ENCODE measurements at regions not wholly inside any gene's neighbourhood (a gene's known extent, or its start where the extent isn't known, plus 50 kb on each side); places are given as distances from the start of the nearest gene placed in this dataset.
"Not testable (repeated sequence)": the region's sequence is repeated elsewhere in the genome, so short reads cannot be mapped to it uniquely, and the experiment has no call there.

GRCh38 chr4:57187246-57187645 lies 77.1 kb upstream of the IGFBP7 start:
- DNase-seq (ENCODE audit: low spot score): no peak

- no peak for DNase-seq (ENCODE audit: low spot score)
Measured at GRCh38 chr4:57184378-57185029, 74.3 kb upstream of the IGFBP7 start.

GRCh38 chr4:57182132-57182874 lies 72.1 kb upstream of the IGFBP7 start:
- DNase-seq (ENCODE audit: low spot score): peak; percentile 19

GRCh38 chr4:57173136-57173535 lies 63.0 kb upstream of the IGFBP7 start:
- DNase-seq (ENCODE audit: low spot score): not testable (repeated sequence)

- no peak for DNase-seq (ENCODE audit: low spot score)
Measured at GRCh38 chr4:57172065-57172464, 61.9 kb upstream of the IGFBP7 start.

- no peak for DNase-seq (ENCODE audit: low spot score)
Measured at GRCh38 chr4:57168982-57169381, 58.8 kb upstream of the IGFBP7 start.

- DNase-seq (ENCODE audit: low spot score): peak; percentile 62
Measured at GRCh38 chr4:57163530-57164459, 53.6 kb upstream of the IGFBP7 start.

GRCh38 chr4:57162499-57163019 lies 52.4 kb upstream of the IGFBP7 start:
- DNase-seq (ENCODE audit: low spot score): no peak
